ENCODE measurements at regions not wholly inside any gene's neighbourhood (a gene's known extent, or its start where the extent isn't known, plus 50 kb on each side); places are given as distances from the start of the nearest gene placed in this dataset.
"Not testable (repeated sequence)": the region's sequence is repeated elsewhere in the genome, so short reads cannot be mapped to it uniquely, and the experiment has no call there.

GRCh38 chr18:76710646-76711520 is 111.5 kb upstream of the ZNF236 start:
- 85 to 87% methylated on average over 12 of the region's 12 CpGs for WGBS, 2 donors

DNA sequence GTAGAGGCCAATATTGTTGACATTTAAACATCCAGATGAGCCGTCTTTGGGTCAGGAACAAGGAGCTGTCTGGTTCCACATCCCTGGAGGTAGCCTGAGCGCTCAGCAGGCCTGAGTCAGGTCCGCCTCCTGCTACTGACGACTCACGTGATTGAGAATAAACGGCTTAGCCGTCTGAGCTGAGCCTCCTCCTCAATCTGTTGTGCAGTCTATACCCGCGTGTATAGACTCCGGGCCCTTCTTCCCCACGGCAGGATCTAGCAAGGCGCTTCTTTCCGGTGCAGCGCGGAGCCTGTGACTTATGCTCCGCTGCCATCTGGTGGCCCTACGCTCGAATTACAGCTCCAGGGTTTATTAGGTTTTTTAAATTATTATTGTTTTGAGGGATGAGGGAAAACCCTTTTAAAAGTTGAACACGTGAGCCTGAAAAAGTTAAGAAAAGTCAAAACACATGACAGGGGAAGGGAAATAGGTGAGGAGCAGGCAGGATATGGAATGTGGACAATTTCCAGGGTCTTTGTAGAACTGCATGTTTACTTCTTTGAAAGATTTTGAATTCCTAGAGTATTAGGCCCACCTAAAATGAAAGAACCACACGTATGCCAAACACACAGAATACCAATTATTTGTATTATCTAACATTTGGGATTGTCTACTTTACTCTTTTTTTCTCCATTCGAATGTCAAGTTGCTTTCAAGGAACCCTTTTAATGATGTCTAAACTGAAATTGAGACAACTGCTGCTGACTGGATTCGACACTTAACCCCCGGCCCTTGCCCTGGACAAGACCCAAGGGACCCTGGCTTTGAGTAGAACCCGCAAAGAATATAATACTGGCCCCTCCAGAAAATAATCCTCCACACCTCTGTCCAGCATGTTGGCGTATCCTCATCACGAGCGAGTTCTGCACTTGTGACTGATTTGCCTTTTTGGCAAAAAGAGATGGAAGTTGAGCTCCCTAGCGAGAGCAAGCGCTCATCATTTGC is 112.4 kb upstream of the ZNF236 start:
- Histone ChIP-seq H3K27ac (ENCODE audit: low read depth in 1 of 2, low read length in 2 of 2) (no peak overlapping the region), H3K9me3 (ENCODE audit: control insufficient read depth, low read length) (no peaks in the 10 kb centered on the region), H3K4me3 (ENCODE audit: low read length in 2 of 2) (no peak overlapping the region), H3K27me3 (ENCODE audit: control insufficient read depth in 1 of 2, insufficient read depth in 2 of 2, low read length in 1 of 2) (no peaks in the 10 kb centered on the region), H3K36me3 (ENCODE audit: control insufficient read depth in 1 of 2, insufficient read depth in 2 of 2, low read length in 1 of 2) (no peaks in the 10 kb centered on the region), H3K4me1 (ENCODE audit: control insufficient read depth in 1 of 2, insufficient read depth in 2 of 2, low read length in 2 of 2) (no peaks in the 10 kb centered on the region)
- ATAC-seq (ENCODE audit: low FRiP score) (peak; percentile 89), DNase-seq (peak; percentile 76 to 87)
- intact Hi-C loops (cut with DNase I), result loop anchor here (2.0 to 5.0 kb wide), 2 partner anchors 311 to 313 kb away; no protein-coding TSS in a partner anchor
- WGBS, 2 donors, result 36 to 38% methylated on average over 29 of the region's 29 CpGs

More at GRCh38 chr18:76710646-76711520, 111.5 kb upstream of the ZNF236 start:
- Histone ChIP-seq H3K27ac (ENCODE audit: low read depth in 1 of 2, low read length in 2 of 2) (no peak overlapping the region), H3K4me1 (ENCODE audit: control insufficient read depth in 1 of 2, insufficient read depth in 2 of 2, low read length in 2 of 2) (no peaks in the 10 kb centered on the region), H3K9me3 (ENCODE audit: control insufficient read depth, low read length) (no peaks in the 10 kb centered on the region), H3K36me3 (ENCODE audit: control insufficient read depth in 1 of 2, insufficient read depth in 2 of 2, low read length in 1 of 2) (no peaks in the 10 kb centered on the region), H3K27me3 (ENCODE audit: control insufficient read depth in 1 of 2, insufficient read depth in 2 of 2, low read length in 1 of 2) (no peaks in the 10 kb centered on the region), H3K4me3 (ENCODE audit: low read length in 2 of 2) (no peak overlapping the region)
- ATAC-seq (ENCODE audit: low FRiP score), result no peak
- DNase-seq, result no peak
- intact Hi-C loops (cut with DNase I), result loop anchor here (2.0 to 5.0 kb wide), 2 partner anchors 312 to 314 kb away; no protein-coding TSS in a partner anchor

DNA sequence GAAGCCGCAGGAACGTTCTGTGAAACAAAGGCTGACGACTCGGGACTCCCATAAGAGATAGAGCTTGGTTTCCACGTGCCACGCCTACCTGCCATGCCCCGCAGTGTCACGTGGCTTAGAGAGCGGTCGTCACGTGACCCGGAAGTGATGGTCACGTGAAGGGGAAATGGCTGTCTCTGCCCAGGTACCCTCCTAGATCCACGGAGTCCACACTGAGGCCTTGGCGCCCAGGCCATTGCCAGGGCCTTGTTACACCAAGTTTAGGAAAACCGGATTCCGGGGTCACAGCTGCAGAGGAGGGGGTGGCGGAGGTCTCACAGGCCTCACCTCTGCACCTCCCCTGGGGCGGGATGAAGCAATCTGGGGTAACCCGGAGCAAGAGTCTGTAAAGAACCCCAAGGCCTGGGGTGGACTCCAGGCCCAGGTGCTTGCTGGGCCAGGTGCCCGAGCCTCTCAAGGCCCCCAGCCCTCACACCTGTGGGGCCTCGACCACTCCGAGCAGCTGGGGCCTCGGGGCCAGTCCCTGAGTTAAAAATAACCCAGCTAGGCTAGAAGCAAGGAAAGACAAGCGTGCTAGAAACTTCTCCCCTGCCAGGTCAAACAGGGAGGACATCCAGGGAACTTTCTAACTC is 113.5 kb upstream of the ZNF236 start:
- Histone ChIP-seq H3K27ac (ENCODE audit: low read depth in 1 of 2, low read length in 2 of 2) (no peak overlapping the region), H3K36me3 (ENCODE audit: control insufficient read depth in 1 of 2, insufficient read depth in 2 of 2, low read length in 1 of 2) (no peaks in the 10 kb centered on the region), H3K4me3 (ENCODE audit: low read length in 2 of 2) (no peak overlapping the region), H3K9me3 (ENCODE audit: control insufficient read depth, low read length) (no peaks in the 10 kb centered on the region), H3K27me3 (ENCODE audit: control insufficient read depth in 1 of 2, insufficient read depth in 2 of 2, low read length in 1 of 2) (no peaks in the 10 kb centered on the region), H3K4me1 (ENCODE audit: control insufficient read depth in 1 of 2, insufficient read depth in 2 of 2, low read length in 2 of 2) (no peaks in the 10 kb centered on the region)
- 91 to 93% methylated on average over 25 of the region's 25 CpGs for WGBS, 2 donors
- ATAC-seq (ENCODE audit: low FRiP score), result no peak
- DNase-seq, result no peak
- intact Hi-C loops (cut with DNase I), result no loop called here

GRCh38 chr18:76708071-76708721 is 114.2 kb upstream of the ZNF236 start:
- no peaks in the 10 kb centered on the region for H3K36me3 ChIP-seq (ENCODE audit: control insufficient read depth in 1 of 2, insufficient read depth in 2 of 2, low read length in 1 of 2)
- no peaks in the 10 kb centered on the region for H3K27me3 ChIP-seq (ENCODE audit: control insufficient read depth in 1 of 2, insufficient read depth in 2 of 2, low read length in 1 of 2)
- intact Hi-C loops (cut with DNase I), result no loop called here
- DNase-seq, result no peak
- H3K4me3 ChIP-seq (ENCODE audit: low read length in 2 of 2), result no peak overlapping the region
- 92 to 93% methylated on average over 28 of the region's 28 CpGs for WGBS, 2 donors
- no peak overlapping the region for H3K27ac ChIP-seq (ENCODE audit: low read depth in 1 of 2, low read length in 2 of 2)
- no peaks in the 10 kb centered on the region for H3K4me1 ChIP-seq (ENCODE audit: control insufficient read depth in 1 of 2, insufficient read depth in 2 of 2, low read length in 2 of 2)
- ATAC-seq (ENCODE audit: low FRiP score), result no peak
- H3K9me3 ChIP-seq (ENCODE audit: control insufficient read depth, low read length), result no peaks in the 10 kb centered on the region

- H3K27ac ChIP-seq (ENCODE audit: low read depth in 1 of 2, low read length in 2 of 2), result no peak overlapping the region
- ATAC-seq (ENCODE audit: low FRiP score), result no peak
- DNase-seq, result no peak
Measured at GRCh38 chr18:76707534-76707933, 114.8 kb upstream of the ZNF236 start.

DNA sequence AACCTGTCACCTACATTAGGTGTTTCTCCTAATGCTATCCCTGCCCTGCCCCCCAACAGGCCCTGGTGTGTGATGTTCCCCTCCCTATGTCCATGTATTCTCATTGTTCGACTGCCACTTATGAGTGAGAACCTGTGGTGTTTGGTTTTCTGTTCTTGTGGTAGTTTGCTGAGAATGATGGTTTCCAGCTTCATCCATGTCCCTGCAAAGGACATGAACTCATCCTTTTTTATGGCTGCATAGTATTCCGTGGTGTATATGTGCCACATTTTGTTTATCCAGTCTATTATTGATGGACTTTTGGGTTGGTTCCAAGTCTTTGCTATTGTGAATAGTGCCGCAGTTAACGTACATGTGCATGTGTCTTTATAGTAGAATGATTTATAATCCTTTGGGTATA is 117.8 kb upstream of the ZNF236 start:
- 70 to 83% methylated on average over 4 of the region's 4 CpGs for WGBS, 2 donors
- DNase-seq; intact Hi-C loops (cut with DNase I): not testable (repeated sequence)

More at GRCh38 chr18:76707534-76707933, 114.8 kb upstream of the ZNF236 start:
- H3K9me3 ChIP-seq (ENCODE audit: control insufficient read depth, low read length), result no peaks in the 10 kb centered on the region
- intact Hi-C loops (cut with DNase I), result no loop called here
- H3K4me3 ChIP-seq (ENCODE audit: low read length in 2 of 2), result no peak overlapping the region
- no peaks in the 10 kb centered on the region for H3K4me1 ChIP-seq (ENCODE audit: control insufficient read depth in 1 of 2, insufficient read depth in 2 of 2, low read length in 2 of 2)
- no peaks in the 10 kb centered on the region for H3K27me3 ChIP-seq (ENCODE audit: control insufficient read depth in 1 of 2, insufficient read depth in 2 of 2, low read length in 1 of 2)
- WGBS, 2 donors, result 83 to 86% methylated on average over 7 of the region's 7 CpGs
- H3K36me3 ChIP-seq (ENCODE audit: control insufficient read depth in 1 of 2, insufficient read depth in 2 of 2, low read length in 1 of 2), result no peaks in the 10 kb centered on the region

DNA sequence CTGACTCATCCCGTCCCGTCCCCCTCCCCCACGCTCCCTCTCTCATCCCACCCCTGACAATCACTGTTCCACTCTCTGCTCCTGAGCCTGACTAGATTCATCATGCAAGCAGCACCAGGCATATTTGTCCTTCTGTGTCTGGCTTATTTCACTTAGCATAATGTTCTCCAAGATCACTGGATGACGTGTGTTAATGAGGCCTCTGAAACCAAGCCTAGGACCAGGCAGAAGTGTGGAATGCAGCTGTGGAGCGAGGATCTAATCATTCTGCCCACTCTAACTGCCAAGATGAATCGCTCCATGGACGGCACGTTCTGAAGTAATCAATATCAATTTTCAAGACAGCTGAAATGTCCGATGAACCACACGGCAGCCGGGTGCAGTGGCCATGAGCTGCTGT is 122.4 kb upstream of the ZNF236 start:
- no peaks in the 10 kb centered on the region for H3K9me3 ChIP-seq (ENCODE audit: control insufficient read depth, low read length)
- WGBS, 2 donors, result 58 to 63% methylated on average over 11 of the region's 11 CpGs
- no peaks in the 10 kb centered on the region for H3K36me3 ChIP-seq (ENCODE audit: control insufficient read depth in 1 of 2, insufficient read depth in 2 of 2, low read length in 1 of 2)
- intact Hi-C loops (cut with DNase I), result no loop called here
- H3K27ac ChIP-seq (ENCODE audit: low read depth in 1 of 2, low read length in 2 of 2), result no peak overlapping the region
- no peaks in the 10 kb centered on the region for H3K4me1 ChIP-seq (ENCODE audit: control insufficient read depth in 1 of 2, insufficient read depth in 2 of 2, low read length in 2 of 2)
- ATAC-seq (ENCODE audit: low FRiP score), result no peak
- no peak overlapping the region for H3K4me3 ChIP-seq (ENCODE audit: low read length in 2 of 2)
- H3K27me3 ChIP-seq (ENCODE audit: control insufficient read depth in 1 of 2, insufficient read depth in 2 of 2, low read length in 1 of 2), result peaks cover 0 to 1% of the 10 kb centered on the region in 2 donors
- DNase-seq, result no peak

More for the DNA sequence above, 117.8 kb upstream of the ZNF236 start:
- H3K36me3 ChIP-seq (ENCODE audit: control insufficient read depth in 1 of 2, insufficient read depth in 2 of 2, low read length in 1 of 2); H3K4me1 ChIP-seq (ENCODE audit: control insufficient read depth in 1 of 2, insufficient read depth in 2 of 2, low read length in 2 of 2); H3K9me3 ChIP-seq (ENCODE audit: control insufficient read depth, low read length); H3K27ac ChIP-seq (ENCODE audit: low read depth in 1 of 2, low read length in 2 of 2); ATAC-seq (ENCODE audit: low FRiP score); H3K4me3 ChIP-seq (ENCODE audit: low read length in 2 of 2); H3K27me3 ChIP-seq (ENCODE audit: control insufficient read depth in 1 of 2, insufficient read depth in 2 of 2, low read length in 1 of 2): not testable (repeated sequence)

GRCh38 chr18:76697441-76697901 is 124.9 kb upstream of the ZNF236 start:
- ATAC-seq (ENCODE audit: low FRiP score), result peak; percentile 71
- no peaks in the 10 kb centered on the region for H3K4me1 ChIP-seq (ENCODE audit: control insufficient read depth in 1 of 2, insufficient read depth in 2 of 2, low read length in 2 of 2)
- H3K4me3 ChIP-seq (ENCODE audit: low read length in 2 of 2), result no peak overlapping the region
- no peaks in the 10 kb centered on the region for H3K9me3 ChIP-seq (ENCODE audit: control insufficient read depth, low read length)
- DNase-seq, result no peak
- intact Hi-C loops (cut with DNase I), result no loop called here
- no peak overlapping the region for H3K27ac ChIP-seq (ENCODE audit: low read depth in 1 of 2, low read length in 2 of 2)
- peaks cover 0 to 3% of the 10 kb centered on the region in 2 donors for H3K27me3 ChIP-seq (ENCODE audit: control insufficient read depth in 1 of 2, insufficient read depth in 2 of 2, low read length in 1 of 2)
- H3K36me3 ChIP-seq (ENCODE audit: control insufficient read depth in 1 of 2, insufficient read depth in 2 of 2, low read length in 1 of 2), result no peaks in the 10 kb centered on the region
- 8 to 11% methylated on average over 13 of the region's 13 CpGs for WGBS, 2 donors
